ENCODE measurements at regions not wholly inside any gene's neighbourhood (a gene's known extent, or its start where the extent isn't known, plus 50 kb on each side); places are given as distances from the start of the nearest gene placed in this dataset.

DNA sequence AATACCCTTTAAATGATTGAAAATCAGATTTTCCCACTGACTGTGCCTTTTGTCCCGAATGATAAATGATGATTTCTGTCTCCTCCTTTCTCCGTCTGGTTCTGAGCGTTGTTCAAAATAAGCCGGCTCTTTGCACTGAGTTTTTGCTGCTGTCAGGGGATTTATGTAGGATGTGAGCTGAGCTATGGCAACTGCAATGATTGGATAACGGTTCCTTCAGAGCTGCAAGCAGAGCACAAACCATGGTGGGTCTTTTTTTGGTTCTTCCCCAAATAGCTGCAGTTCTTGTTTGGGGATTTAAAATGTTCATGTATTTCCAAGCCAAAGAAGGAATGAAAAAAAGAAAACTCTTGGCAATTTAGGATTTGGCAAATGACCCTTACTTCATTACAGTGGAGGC, 124.5 kb upstream of the CASK start:
- TF ChIP-seq, protein P1, sequence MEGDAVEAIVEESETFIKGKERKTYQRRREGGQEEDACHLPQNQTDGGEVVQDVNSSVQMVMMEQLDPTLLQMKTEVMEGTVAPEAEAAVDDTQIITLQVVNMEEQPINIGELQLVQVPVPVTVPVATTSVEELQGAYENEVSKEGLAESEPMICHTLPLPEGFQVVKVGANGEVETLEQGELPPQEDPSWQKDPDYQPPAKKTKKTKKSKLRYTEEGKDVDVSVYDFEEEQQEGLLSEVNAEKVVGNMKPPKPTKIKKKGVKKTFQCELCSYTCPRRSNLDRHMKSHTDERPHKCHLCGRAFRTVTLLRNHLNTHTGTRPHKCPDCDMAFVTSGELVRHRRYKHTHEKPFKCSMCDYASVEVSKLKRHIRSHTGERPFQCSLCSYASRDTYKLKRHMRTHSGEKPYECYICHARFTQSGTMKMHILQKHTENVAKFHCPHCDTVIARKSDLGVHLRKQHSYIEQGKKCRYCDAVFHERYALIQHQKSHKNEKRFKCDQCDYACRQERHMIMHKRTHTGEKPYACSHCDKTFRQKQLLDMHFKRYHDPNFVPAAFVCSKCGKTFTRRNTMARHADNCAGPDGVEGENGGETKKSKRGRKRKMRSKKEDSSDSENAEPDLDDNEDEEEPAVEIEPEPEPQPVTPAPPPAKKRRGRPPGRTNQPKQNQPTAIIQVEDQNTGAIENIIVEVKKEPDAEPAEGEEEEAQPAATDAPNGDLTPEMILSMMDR (conservative IDR thresholded peaks at IDR 0.05; ENCODE audit: low read depth, low read length), result no peak
- no peak for TF ChIP-seq EZH2 (IDR thresholded peaks at IDR 0.05; ENCODE audit: low read length, unreplicated experiment)

All from PC-3 (cell line).